GM23248 (cell line): ENCODE measurements at regions not wholly inside any gene's neighbourhood (a gene's known extent, or its start where the extent isn't known, plus 50 kb on each side); places are given as distances from the start of the nearest gene placed in this dataset.
"Not testable (repeated sequence)": the region's sequence is repeated elsewhere in the genome, so short reads cannot be mapped to it uniquely, and the experiment has no call there.

Experiments
- DNase-seq: peaks from one replicate; pipeline ENCODE4 v3.0.0-alpha.2; 2015
- H2AFZ ChIP-seq: fragments of 200-600 bp; sonication (generic); 2 replicates; pipeline ENCODE4 v1.6.1; 2016; ENCODE audit warnings: antibody characterized with exemption
- H3F3A ChIP-seq: fragments of 200-600 bp; sonication (generic); 2 replicates; pipeline ENCODE4 v1.6.1; 2016; ENCODE audit warnings: mild to moderate bottlenecking, antibody characterized with exemption, mixed run types; ENCODE audit not compliant: insufficient read depth
- H3K27ac ChIP-seq: fragments of 200-600 bp; sonication (generic); 2 replicates; pipeline ENCODE4 v1.5.1; 2016; ENCODE audit warnings: mild to moderate bottlenecking
- H3K27me3 ChIP-seq: fragments of 200-600 bp; sonication (generic); replicated peaks from 2 replicates; pipeline ENCODE4 v1.6.1; 2016; ENCODE audit warnings: mild to moderate bottlenecking; ENCODE audit not compliant: insufficient read depth
- H3K36me3 ChIP-seq: fragments of 200-600 bp; sonication (generic); 2 replicates; pipeline ENCODE4 v1.6.1; 2016; ENCODE audit warnings: low read depth, mild to moderate bottlenecking
- H3K4me1 ChIP-seq: fragments of 200-600 bp; sonication (generic); 2 replicates; pipeline ENCODE4 v1.6.1; 2016; ENCODE audit warnings: mild to moderate bottlenecking; ENCODE audit not compliant: insufficient read depth
- H3K4me2 ChIP-seq: fragments of 200-600 bp; sonication (generic); one replicate; pipeline ENCODE4 v1.6.1; 2016; ENCODE audit warnings: mild to moderate bottlenecking; ENCODE audit not compliant: unreplicated experiment
- H3K4me3 ChIP-seq: fragments of 200-600 bp; sonication (generic); 2 replicates; pipeline ENCODE4 v1.5.1; 2016; ENCODE audit warnings: mild to moderate bottlenecking
- H3K79me2 ChIP-seq: fragments of 200-600 bp; sonication (generic); 2 replicates; pipeline ENCODE4 v1.6.1; 2016; ENCODE audit warnings: mild to moderate bottlenecking; ENCODE audit not compliant: insufficient read depth
- H3K9ac ChIP-seq: fragments of 200-600 bp; sonication (generic); 2 replicates; pipeline ENCODE4 v1.6.1; 2016; ENCODE audit warnings: mild to moderate bottlenecking
- H3K9me2 ChIP-seq: fragments of 200-600 bp; sonication (generic); 2 replicates; pipeline ENCODE4 v1.6.1; 2016; ENCODE audit warnings: mixed run types, mild to moderate bottlenecking, moderate library complexity; ENCODE audit not compliant: insufficient read depth
- H3K9me3 ChIP-seq: fragments of 200-600 bp; sonication (generic); one replicate; pipeline ENCODE4 v1.6.1; 2017; ENCODE audit warnings: low read depth
- H4K20me1 ChIP-seq: fragments of 200-600 bp; sonication (generic); 2 replicates; pipeline ENCODE4 v1.6.0; 2016; ENCODE audit not compliant: insufficient read depth
- EZH2 ChIP-seq: fragments of 200-600 bp; sonication (generic); IDR thresholded peaks from 2 replicates; pipeline ENCODE4 v1.6.1; 2018; ENCODE audit warnings: antibody characterized with exemption, mild to moderate bottlenecking; ENCODE audit not compliant: insufficient read depth, poor library complexity, severe bottlenecking
- EZH2phosphoT487 ChIP-seq: fragments of 200-600 bp; sonication (generic); IDR thresholded peaks from 2 replicates; pipeline ENCODE4 v1.6.1; 2018; ENCODE audit warnings: antibody characterized with exemption, moderate library complexity, mild to moderate bottlenecking, low read depth; ENCODE audit not compliant: insufficient read depth
- WGBS, 2 experiments: methylation state at CpG; one replicate each; pipeline ENCODE4 v1.1.6; 2015 to 2017; ENCODE audit warnings: low lambda C conversion rate in 2 of 2, low coverage in 1 of 2; ENCODE audit errors: missing lambda C conversion rate in 2 of 2; 5-methylcytosine and 5-hydroxymethylcytosine counted together
- in situ Hi-C: fragments of 300-500 bp; cut with MboI; formaldehyde crosslinking; loops from 2 replicates; pipeline ENCODE4 v1.15.0; 2020

DNA sequence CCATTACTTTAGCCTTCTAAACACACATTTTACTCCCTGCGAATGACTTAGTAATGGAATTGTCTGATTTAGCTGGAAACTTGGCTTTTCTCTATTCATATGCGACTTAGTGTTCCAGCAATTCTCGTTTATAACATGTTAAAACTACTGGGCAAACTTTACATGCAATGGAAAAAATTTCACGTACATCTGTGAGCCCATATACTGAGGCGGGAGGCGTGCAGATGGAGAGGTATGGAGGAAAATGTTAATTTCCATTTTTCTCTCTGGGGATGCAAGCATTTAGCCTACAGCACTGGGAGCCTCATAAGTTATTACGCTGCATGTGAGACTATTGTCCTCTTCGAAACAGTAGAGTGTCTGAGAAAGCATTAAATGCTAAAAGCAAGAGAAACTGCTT lies 591.5 kb upstream of the ANKRD30A start:
- Histone ChIP-seq H2AFZ (peak overlapping the region; percentile 8; the same call in 1 of the 2 replicates), H3K4me2 (peak overlapping the region; percentile 13), H3K27ac (peak overlapping the region; percentile 58), H4K20me1 (no peaks in the 10 kb centered on the region), H3K79me2 (no peaks in the 10 kb centered on the region), H3K9me2 (no peaks in the 10 kb centered on the region), H3K9me3 (peaks cover 4% of the 10 kb centered on the region), H3K27me3 (no peaks in the 10 kb centered on the region), H3K4me3 (no peak overlapping the region), H3F3A (peaks cover 33% of the 10 kb centered on the region), H3K4me1 (peaks cover 30% of the 10 kb centered on the region), H3K9ac (no peak overlapping the region), H3K36me3 (no peaks in the 10 kb centered on the region)
- DNase-seq: no peak
- in situ Hi-C loops: no loop called here
- WGBS, 2 experiments: 75 to 77% methylated on average over 8 of the region's 8 CpGs
- TF ChIP-seq EZH2phosphoT487: no peak
- TF ChIP-seq EZH2: no peak

- H3K36me3 ChIP-seq: no peaks in the 10 kb centered on the region
- no peaks in the 10 kb centered on the region for H3K9me2 ChIP-seq
- H3K79me2 ChIP-seq: no peaks in the 10 kb centered on the region
- TF ChIP-seq EZH2 (no peak), EZH2phosphoT487 (no peak)
- H3K9me3 ChIP-seq: peaks cover 4% of the 10 kb centered on the region
- in situ Hi-C loops: no loop called here
- no peak overlapping the region for H3K4me3 ChIP-seq
- H3F3A ChIP-seq: peaks cover 29% of the 10 kb centered on the region
- no peaks in the 10 kb centered on the region for H4K20me1 ChIP-seq
- no peak overlapping the region for H3K9ac ChIP-seq
- no peaks in the 10 kb centered on the region for H3K27me3 ChIP-seq
- no peak overlapping the region for H3K4me2 ChIP-seq
- peaks cover 24% of the 10 kb centered on the region for H3K4me1 ChIP-seq
- no peak overlapping the region for H2AFZ ChIP-seq
- WGBS, 2 experiments: 84 to 91% methylated on average over 2 of the region's 2 CpGs
- no peak for DNase-seq
- H3K27ac ChIP-seq: no peak overlapping the region
These were observed 592.1 kb upstream of the ANKRD30A start for GRCh38 chr10:36533316-36533715.

DNA sequence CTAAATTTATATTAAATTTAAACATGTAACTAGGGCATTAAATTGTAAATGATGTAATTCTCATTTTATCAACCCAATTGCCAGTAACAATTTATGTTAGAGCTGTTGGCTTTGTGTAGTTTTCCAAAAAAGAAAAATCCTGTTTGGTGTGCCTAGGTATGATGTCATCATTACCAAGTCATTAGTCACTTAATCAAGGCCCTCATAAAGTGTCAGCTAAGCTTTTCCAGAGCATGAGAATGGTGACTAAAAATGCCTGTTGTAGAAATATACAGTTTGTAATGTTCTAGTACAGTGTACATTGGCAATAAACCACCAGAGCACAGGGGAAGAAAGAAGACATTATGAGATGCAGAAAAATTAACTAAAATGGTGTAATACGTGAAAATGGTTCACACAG lies 593.8 kb upstream of the ANKRD30A start:
- no peaks in the 10 kb centered on the region for H3K79me2 ChIP-seq
- H3K4me3 ChIP-seq: no peak overlapping the region
- H3F3A ChIP-seq: peaks cover 26% of the 10 kb centered on the region
- H3K9me2 ChIP-seq: no peaks in the 10 kb centered on the region
- no peaks in the 10 kb centered on the region for H4K20me1 ChIP-seq
- H3K4me1 ChIP-seq: peaks cover 23% of the 10 kb centered on the region
- no peak overlapping the region for H3K4me2 ChIP-seq
- H3K9ac ChIP-seq: no peak overlapping the region
- WGBS, 2 experiments: 44 to 45% methylated on average over 1 of the region's 1 CpG
- H2AFZ ChIP-seq: no peak overlapping the region
- peak overlapping the region; percentile 23; the same call in 1 of the 2 replicates for H3K27ac ChIP-seq
- H3K9me3 ChIP-seq: peaks cover 4% of the 10 kb centered on the region
- in situ Hi-C loops: no loop called here
- no peaks in the 10 kb centered on the region for H3K27me3 ChIP-seq
- TF ChIP-seq EZH2 (no peak), EZH2phosphoT487 (no peak)
- no peaks in the 10 kb centered on the region for H3K36me3 ChIP-seq
- DNase-seq: peak; percentile 78

- no peak for DNase-seq
- Histone ChIP-seq H3K36me3 (no peaks in the 10 kb centered on the region), H3F3A (no peaks in the 10 kb centered on the region), H3K27ac (no peak overlapping the region), H3K27me3 (no peaks in the 10 kb centered on the region), H3K79me2 (no peaks in the 10 kb centered on the region), H3K4me1 (no peaks in the 10 kb centered on the region), H3K9ac (no peak overlapping the region), H3K9me2 (no peaks in the 10 kb centered on the region), H3K9me3 (peaks cover 4% of the 10 kb centered on the region), H4K20me1 (no peaks in the 10 kb centered on the region), H3K4me3 (no peak overlapping the region), H3K4me2 (no peak overlapping the region), H2AFZ (no peak overlapping the region)
- TF ChIP-seq EZH2phosphoT487 (no peak), EZH2 (no peak)
- in situ Hi-C loops: no loop called here
These were observed 599.4 kb upstream of the ANKRD30A start for GRCh38 chr10:36526033-36526432.

GRCh38 chr10:36524126-36524525 lies 601.3 kb upstream of the ANKRD30A start:
- WGBS, 2 experiments: 86 to 87% methylated on average over 20 to 21 of the region's 21 CpGs
- in situ Hi-C loops, H3K36me3 ChIP-seq, H3K9me2 ChIP-seq, H4K20me1 ChIP-seq, H3K27ac ChIP-seq, H3K4me1 ChIP-seq, H3K27me3 ChIP-seq, H3K9me3 ChIP-seq, DNase-seq, H3K4me2 ChIP-seq, H3F3A ChIP-seq, H3K79me2 ChIP-seq, H2AFZ ChIP-seq, H3K9ac ChIP-seq, H3K4me3 ChIP-seq: not testable (repeated sequence)
